GM13976 (cell line): ENCODE measurements at regions not wholly inside any gene's neighbourhood (a gene's known extent, or its start where the extent isn't known, plus 50 kb on each side); places are given as distances from the start of the nearest gene placed in this dataset.

Source experiments
- DNase-seq: peaks from one replicate; pipeline ENCODE4 v3.0.0; 2012; ENCODE audit warnings: low spot score
- in situ Hi-C: fragments of 300-500 bp; cut with MboI; formaldehyde crosslinking; loops from one replicate; pipeline ENCODE4 v1.12.0; 2022; ENCODE audit warnings: low sequenced_read_pairs, mixed read lengths, inconsistent platforms; ENCODE audit not compliant: unreplicated experiment
- TF ChIP-seq, protein P1 (sequence below): IDR thresholded peaks from 2 replicates; pipeline ENCODE4 v1.5.1; 2012; ENCODE audit warnings: borderline replicate concordance, mild to moderate bottlenecking; ENCODE audit not compliant: insufficient read depth; ENCODE audit errors: extremely low read depth, missing control alignments, control extremely low read depth

DNA sequence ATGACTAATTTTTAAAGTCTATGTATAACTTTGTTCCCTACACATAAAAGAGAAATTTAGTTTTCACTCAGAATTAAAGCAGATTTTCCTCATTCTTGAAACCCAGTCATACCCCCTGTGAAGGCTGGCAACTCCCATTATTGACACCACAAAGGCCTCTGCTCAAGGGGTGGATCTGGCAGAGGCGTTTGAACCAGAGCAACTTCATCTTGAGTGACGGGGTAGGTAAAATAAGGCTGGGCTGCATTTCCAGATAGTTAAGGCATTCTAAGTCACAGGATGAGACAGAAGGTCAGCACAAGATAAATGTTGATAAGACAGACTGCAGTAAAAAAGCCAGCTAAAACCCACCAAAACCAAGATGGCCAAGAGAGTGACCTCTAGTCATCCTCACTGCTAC, 177.2 kb upstream of the OR13F1 start:
- TF ChIP-seq, protein P1, sequence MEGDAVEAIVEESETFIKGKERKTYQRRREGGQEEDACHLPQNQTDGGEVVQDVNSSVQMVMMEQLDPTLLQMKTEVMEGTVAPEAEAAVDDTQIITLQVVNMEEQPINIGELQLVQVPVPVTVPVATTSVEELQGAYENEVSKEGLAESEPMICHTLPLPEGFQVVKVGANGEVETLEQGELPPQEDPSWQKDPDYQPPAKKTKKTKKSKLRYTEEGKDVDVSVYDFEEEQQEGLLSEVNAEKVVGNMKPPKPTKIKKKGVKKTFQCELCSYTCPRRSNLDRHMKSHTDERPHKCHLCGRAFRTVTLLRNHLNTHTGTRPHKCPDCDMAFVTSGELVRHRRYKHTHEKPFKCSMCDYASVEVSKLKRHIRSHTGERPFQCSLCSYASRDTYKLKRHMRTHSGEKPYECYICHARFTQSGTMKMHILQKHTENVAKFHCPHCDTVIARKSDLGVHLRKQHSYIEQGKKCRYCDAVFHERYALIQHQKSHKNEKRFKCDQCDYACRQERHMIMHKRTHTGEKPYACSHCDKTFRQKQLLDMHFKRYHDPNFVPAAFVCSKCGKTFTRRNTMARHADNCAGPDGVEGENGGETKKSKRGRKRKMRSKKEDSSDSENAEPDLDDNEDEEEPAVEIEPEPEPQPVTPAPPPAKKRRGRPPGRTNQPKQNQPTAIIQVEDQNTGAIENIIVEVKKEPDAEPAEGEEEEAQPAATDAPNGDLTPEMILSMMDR = no peak
- DNase-seq = no peak
- in situ Hi-C loops = no loop called here

DNA sequence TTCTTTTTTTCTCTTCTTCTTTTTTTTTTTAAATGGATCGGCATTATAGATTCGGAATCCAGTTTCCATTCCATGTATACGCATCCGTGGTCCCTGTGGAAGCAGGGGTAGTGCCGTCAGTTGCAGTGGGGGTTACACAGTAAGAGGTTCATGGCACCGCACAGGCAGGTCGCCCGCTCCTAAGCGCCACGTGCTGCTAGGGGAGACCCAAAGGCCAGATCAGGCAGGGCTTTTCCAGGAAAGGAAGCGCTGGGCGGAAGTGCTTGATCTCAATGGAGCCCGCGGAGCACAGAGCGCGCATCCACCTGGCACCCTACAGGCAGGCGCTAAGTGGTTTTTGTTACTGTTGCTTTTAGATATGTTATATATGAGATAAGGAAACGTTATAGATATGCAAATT, 174.8 kb upstream of the OR13F1 start:
- TF ChIP-seq, protein P1 = no peak
- in situ Hi-C loops = no loop called here
- no peak for DNase-seq

GRCh38 chr9:104330841-104331240, 173.2 kb upstream of the OR13F1 start:
- in situ Hi-C loops = no loop called here
- DNase-seq = no peak
- TF ChIP-seq, protein P1 = no peak

DNA sequence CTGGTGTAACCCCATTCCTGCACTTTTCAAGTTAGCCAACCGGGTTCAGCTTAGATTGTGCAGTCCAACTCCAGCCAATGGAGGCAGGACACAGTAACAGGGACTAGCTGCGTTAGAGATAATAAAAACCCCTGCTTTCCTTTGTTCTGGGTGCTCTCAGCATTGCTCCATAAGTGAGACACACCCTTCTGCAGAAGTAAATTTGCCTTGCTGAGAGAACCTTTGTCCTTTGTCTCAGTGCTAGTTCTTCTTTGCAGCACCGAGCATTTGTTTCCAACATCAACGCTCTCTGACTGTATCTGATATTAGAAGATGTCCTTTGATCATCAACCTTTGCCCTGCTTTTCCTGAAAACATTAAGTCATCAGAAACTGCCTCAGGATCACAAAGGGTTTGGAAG, 169.5 kb upstream of the OR13F1 start:
- TF ChIP-seq, protein P1 = no peak
- DNase-seq = no peak
- in situ Hi-C loops = no loop called here

GRCh38 chr9:104339692-104340091, 164.4 kb upstream of the OR13F1 start:
- TF ChIP-seq, protein P1 = no peak
- DNase-seq = no peak
- in situ Hi-C loops = no loop called here

DNA sequence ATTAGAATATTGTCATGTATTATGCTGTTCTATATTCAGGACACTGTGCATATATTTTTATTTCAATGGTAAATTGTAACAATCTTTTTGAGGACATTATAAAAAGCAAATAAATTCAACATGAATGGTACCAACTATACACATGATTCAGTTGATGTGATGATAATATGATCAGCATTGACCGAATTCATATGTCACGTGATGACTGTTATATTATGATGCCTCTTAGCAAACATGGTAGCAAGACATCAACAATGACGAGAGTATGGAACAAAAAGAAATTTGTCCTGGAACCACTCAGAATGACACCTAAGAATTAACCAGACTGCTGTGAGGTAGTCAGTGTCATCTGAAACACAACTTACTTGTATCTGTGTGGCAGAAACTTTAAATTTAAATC, 161.5 kb upstream of the OR13F1 start:
- no peak for DNase-seq
- TF ChIP-seq, protein P1 = no peak
- in situ Hi-C loops = no loop called here

- TF ChIP-seq, protein P1 = no peak
- in situ Hi-C loops = no loop called here
- DNase-seq = no peak
These were observed 159.0 kb upstream of the OR13F1 start for GRCh38 chr9:104345061-104345460.
